NCI-H446 (cell line): ENCODE measurements at regions not wholly inside any gene's neighbourhood (a gene's known extent, or its start where the extent isn't known, plus 50 kb on each side); places are given as distances from the start of the nearest gene placed in this dataset.

ENCODE experiments used
- DNase-seq, 2 experiments: peaks; one replicate each; lab custom pipeline; 2025; lab: John Stamatoyannopoulos, UW

GRCh38 chr6:84417260-84417659 is 189.8 kb upstream of the CEP162 start:
- DNase-seq: no peak

- no peak for DNase-seq
Observed at GRCh38 chr6:84416043-84416657, 188.7 kb upstream of the CEP162 start.

- DNase-seq: no peak
Observed at GRCh38 chr6:84415517-84415916, 188.1 kb upstream of the CEP162 start.

- DNase-seq: no peak
Observed at GRCh38 chr6:84415068-84415467, 187.6 kb upstream of the CEP162 start.

- DNase-seq: no peak
Observed at GRCh38 chr6:84414531-84414930, 187.1 kb upstream of the CEP162 start.

GRCh38 chr6:84411060-84411629 is 183.7 kb upstream of the CEP162 start:
- no peak for DNase-seq

- DNase-seq: no peak
Observed at GRCh38 chr6:84409911-84410310, 182.5 kb upstream of the CEP162 start.

- no peak for DNase-seq
Observed at GRCh38 chr6:84408028-84408427, 180.6 kb upstream of the CEP162 start.

- no peak for DNase-seq
Observed at GRCh38 chr6:84403545-84403944, 176.1 kb upstream of the CEP162 start.

GRCh38 chr6:84399003-84399402 is 171.6 kb upstream of the CEP162 start:
- no peak for DNase-seq

- no peak for DNase-seq
Observed at GRCh38 chr6:84392261-84392660, 164.8 kb upstream of the CEP162 start.

- DNase-seq: no peak
Observed at GRCh38 chr6:84390851-84391250, 163.4 kb upstream of the CEP162 start.

- DNase-seq: no peak
Observed at GRCh38 chr6:84390334-84390733, 162.9 kb upstream of the CEP162 start.

- no peak for DNase-seq
Observed at GRCh38 chr6:84379142-84379541, 151.7 kb upstream of the CEP162 start.

- DNase-seq: no peak
Observed at GRCh38 chr6:84372290-84372689, 144.8 kb upstream of the CEP162 start.

GRCh38 chr6:84371681-84372080 is 144.2 kb upstream of the CEP162 start:
- DNase-seq: no peak

GRCh38 chr6:84362193-84362821 is 134.9 kb upstream of the CEP162 start:
- no peak for DNase-seq

- DNase-seq: no peak
Observed at GRCh38 chr6:84361372-84362192, 134.1 kb upstream of the CEP162 start.

GRCh38 chr6:84360039-84360438 is 132.6 kb upstream of the CEP162 start:
- no peak for DNase-seq

- no peak for DNase-seq
Observed at GRCh38 chr6:84358581-84358980, 131.1 kb upstream of the CEP162 start.

- DNase-seq: no peak
Observed at GRCh38 chr6:84357631-84358030, 130.2 kb upstream of the CEP162 start.

GRCh38 chr6:84356907-84357306 is 129.5 kb upstream of the CEP162 start:
- DNase-seq: no peak
